Prostate gland (tissue), 2 donors: ENCODE measurements at regions not wholly inside any gene's neighbourhood (a gene's known extent, or its start where the extent isn't known, plus 50 kb on each side); places are given as distances from the start of the nearest gene placed in this dataset.

Experiments used
- POLR2A ChIP-seq: fragments of 450-650 bp; IDR thresholded peaks from one replicate; pipeline ENCODE4 v1.6.1; 2016; ENCODE audit warnings: antibody characterized with exemption, mild to moderate bottlenecking
- TF ChIP-seq, protein P1 (sequence below), 4 experiments: fragments of 200-600 bp in 2 of 4; fragments of 450-650 bp in 2 of 4; sonication (generic) in 2 of 4; IDR thresholded peaks; 1 replicate in 3 of 4; 2 replicates in 1 of 4; pipeline ENCODE4 v1.5.1; 2016 to 2019; ENCODE audit warnings: antibody characterized with exemption in 4 of 4, mild to moderate bottlenecking in 2 of 4, moderate library complexity in 2 of 4

DNA sequence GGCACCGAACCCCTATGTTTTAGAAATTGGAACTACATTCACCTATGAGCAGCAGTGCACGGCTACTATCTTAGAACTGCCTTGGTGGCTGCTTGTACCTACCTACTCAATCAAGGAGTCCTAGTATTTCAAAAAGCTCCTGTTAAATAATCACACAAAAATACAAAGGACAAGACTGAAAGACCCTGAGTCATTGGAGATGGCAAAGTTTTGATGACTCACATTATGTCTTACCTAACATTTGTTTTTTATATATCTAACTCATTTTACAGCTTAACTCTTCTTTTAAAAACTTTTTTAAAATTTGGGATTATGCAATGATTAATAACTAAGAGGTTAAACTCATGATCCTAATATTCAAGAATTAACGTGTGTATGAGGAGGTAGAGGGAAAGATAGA is 1206.0 kb upstream of the TMPRSS15 start:
- TF ChIP-seq, protein P1, sequence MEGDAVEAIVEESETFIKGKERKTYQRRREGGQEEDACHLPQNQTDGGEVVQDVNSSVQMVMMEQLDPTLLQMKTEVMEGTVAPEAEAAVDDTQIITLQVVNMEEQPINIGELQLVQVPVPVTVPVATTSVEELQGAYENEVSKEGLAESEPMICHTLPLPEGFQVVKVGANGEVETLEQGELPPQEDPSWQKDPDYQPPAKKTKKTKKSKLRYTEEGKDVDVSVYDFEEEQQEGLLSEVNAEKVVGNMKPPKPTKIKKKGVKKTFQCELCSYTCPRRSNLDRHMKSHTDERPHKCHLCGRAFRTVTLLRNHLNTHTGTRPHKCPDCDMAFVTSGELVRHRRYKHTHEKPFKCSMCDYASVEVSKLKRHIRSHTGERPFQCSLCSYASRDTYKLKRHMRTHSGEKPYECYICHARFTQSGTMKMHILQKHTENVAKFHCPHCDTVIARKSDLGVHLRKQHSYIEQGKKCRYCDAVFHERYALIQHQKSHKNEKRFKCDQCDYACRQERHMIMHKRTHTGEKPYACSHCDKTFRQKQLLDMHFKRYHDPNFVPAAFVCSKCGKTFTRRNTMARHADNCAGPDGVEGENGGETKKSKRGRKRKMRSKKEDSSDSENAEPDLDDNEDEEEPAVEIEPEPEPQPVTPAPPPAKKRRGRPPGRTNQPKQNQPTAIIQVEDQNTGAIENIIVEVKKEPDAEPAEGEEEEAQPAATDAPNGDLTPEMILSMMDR (IDR thresholded peaks at IDR 0.05), result no peak
- TF ChIP-seq POLR2A, result no peak
